Endothelial cell of umbilical vein (primary cell): ENCODE measurements at regions not wholly inside any gene's neighbourhood (a gene's known extent, or its start where the extent isn't known, plus 50 kb on each side); places are given as distances from the start of the nearest gene placed in this dataset.

Experiments
- CTCF ChIP-seq, 2 donors: IDR thresholded peaks; 1 replicate in 1 of 2; 2 replicates in 1 of 2; pipeline ENCODE4 v1.5.1; 2011; ENCODE audit warnings: low read length in 2 of 2, mild to moderate bottlenecking in 2 of 2, moderate library complexity in 2 of 2, control low read depth in 1 of 2, inconsistent platforms in 1 of 2, low read depth in 1 of 2; ENCODE audit not compliant: insufficient read depth in 1 of 2; ENCODE audit errors: extremely low read depth in 1 of 2
- EZH2 ChIP-seq: IDR thresholded peaks from 2 replicates; pipeline ENCODE4 v1.6.1; 2012; ENCODE audit warnings: borderline replicate concordance, low read depth, mild to moderate bottlenecking, moderate library complexity, low read length, inconsistent platforms; ENCODE audit not compliant: severe bottlenecking
- FOS ChIP-seq: IDR thresholded peaks from 2 replicates; pipeline ENCODE4 v1.6.1; 2011; ENCODE audit warnings: mild to moderate bottlenecking, low read length, moderate library complexity, borderline replicate concordance; ENCODE audit not compliant: insufficient read depth
- GATA2 ChIP-seq: IDR thresholded peaks from 2 replicates; pipeline ENCODE4 v1.7.0; 2011; ENCODE audit warnings: low read depth, mild to moderate bottlenecking, moderate library complexity, mixed read lengths, low read length; ENCODE audit not compliant: insufficient read length, insufficient read depth
- JUN ChIP-seq: IDR thresholded peaks from 2 replicates; pipeline ENCODE4 v1.6.1; 2011; ENCODE audit warnings: borderline replicate concordance, low read depth; ENCODE audit not compliant: insufficient read length, insufficient read depth
- MYC ChIP-seq: IDR thresholded peaks from one replicate; pipeline ENCODE4 v1.6.1; 2011; ENCODE audit warnings: mild to moderate bottlenecking, low read depth, low read length
- POLR2A ChIP-seq: IDR thresholded peaks from 2 replicates; pipeline ENCODE4 v1.6.1; 2012; ENCODE audit warnings: low read depth, mild to moderate bottlenecking, control low read depth, low read length
- POLR2AphosphoS5 ChIP-seq: IDR thresholded peaks from 2 replicates; pipeline ENCODE4 v1.6.1; 2012; ENCODE audit warnings: low read depth, mild to moderate bottlenecking, control low read depth, low read length, moderate library complexity; ENCODE audit not compliant: insufficient read depth

- TF ChIP-seq CTCF (IDR thresholded peaks at IDR 0.05; ENCODE audit: extremely low read depth in 1 of 2, insufficient read depth in 1 of 2, low read depth in 1 of 2, low read length in 2 of 2), result no peak
- no peak for TF ChIP-seq EZH2
- TF ChIP-seq GATA2, result no peak
- TF ChIP-seq POLR2A, result no peak
- TF ChIP-seq FOS, result no peak
- no peak for TF ChIP-seq POLR2AphosphoS5
- no peak for TF ChIP-seq JUN
- TF ChIP-seq MYC, result no peak
Measured at GRCh38 chr9:26786564-26786963, 106.0 kb downstream of the CAAP1 start.
